ENCODE measurements at regions not wholly inside any gene's neighbourhood (a gene's known extent, or its start where the extent isn't known, plus 50 kb on each side); places are given as distances from the start of the nearest gene placed in this dataset.

- no peaks in the 10 kb centered on the region for H3K27me3 Mint-ChIP-seq
Measured at GRCh38 chr7:46494028-46494427, 573.0 kb upstream of the IGFBP3 start.

GRCh38 chr7:46493196-46493595 is 572.1 kb upstream of the IGFBP3 start:
- no peaks in the 10 kb centered on the region for H3K27me3 ChIP-seq (replicated peaks in 1 of 4; ENCODE audit: control extremely low read depth in 1 of 4, control insufficient read depth in 3 of 4, insufficient read depth in 4 of 4, low read length in 3 of 4)
- intact Hi-C loops (cut with micrococcal nuclease) = no loop called here
- TF ChIP-seq EZH2 (IDR thresholded peaks at IDR 0.05; ENCODE audit: borderline replicate concordance, insufficient read depth, low read depth, low read length, poor library complexity, severe bottlenecking) (no peak), CTCF (IDR thresholded peaks at IDR 0.05) (no peak)
- no peak overlapping the region for H3K27ac ChIP-seq (ENCODE audit: low read length in 2 of 2)
- Mint-ChIP-seq H3K9me3 (ENCODE audit: insufficient read depth) (peaks cover 9% of the 10 kb centered on the region), H3K27me3 (no peaks in the 10 kb centered on the region), H3K4me3 (no peak overlapping the region), H3K4me1 (no peaks in the 10 kb centered on the region), H3K27ac (no peak overlapping the region)
- no peak overlapping the region for H2AFZ ChIP-seq (ENCODE audit: insufficient read depth, low read depth, low read length, poor library complexity, severe bottlenecking)
- H4K20me1 ChIP-seq (ENCODE audit: control insufficient read depth, insufficient read depth, low read length, poor library complexity, severe bottlenecking) = no peaks in the 10 kb centered on the region
- H3K9me3 ChIP-seq (ENCODE audit: control extremely low read depth in 1 of 3, control insufficient read depth in 2 of 3, insufficient read depth in 1 of 3, low read length in 2 of 3) = no peaks in the 10 kb centered on the region
- H3K79me2 ChIP-seq (ENCODE audit: control insufficient read depth, insufficient read depth, low read length) = no peaks in the 10 kb centered on the region
- H3K36me3 ChIP-seq (replicated peaks in 1 of 2; ENCODE audit: control extremely low read depth in 1 of 2, control insufficient read depth in 1 of 2, extremely low read depth in 1 of 2, insufficient read depth in 2 of 2, low read length in 1 of 2) = no peaks in the 10 kb centered on the region
- H3K4me1 ChIP-seq (ENCODE audit: control insufficient read depth in 2 of 2, insufficient read depth in 2 of 2, low read length in 2 of 2) = no peaks in the 10 kb centered on the region
- ATAC-seq (ENCODE audit: low read depth) = no peak
- no peak for DNase-seq
- H3K4me3 ChIP-seq (ENCODE audit: control extremely low read depth in 1 of 5, extremely low read depth in 1 of 5, insufficient read depth in 1 of 5, low read depth in 2 of 5, low read length in 4 of 5) = no peak overlapping the region
- H3K4me2 ChIP-seq (replicated peaks; ENCODE audit: low read depth, low read length, poor library complexity, severe bottlenecking) = no peak overlapping the region
- ChIA-PET POLR2A (no interaction called here), CTCF (no interaction called here)
- no peak overlapping the region for H3K9ac ChIP-seq (ENCODE audit: low read length)
- WGBS (ENCODE audit: insufficient coverage) = 100% methylated on average over 1 of the region's 4 CpGs

More at GRCh38 chr7:46494028-46494427, 573.0 kb upstream of the IGFBP3 start:
- Histone ChIP-seq H3K4me3 (ENCODE audit: control extremely low read depth in 1 of 5, extremely low read depth in 1 of 5, insufficient read depth in 1 of 5, low read depth in 2 of 5, low read length in 4 of 5) (no peak overlapping the region), H4K20me1 (ENCODE audit: control insufficient read depth, insufficient read depth, low read length, poor library complexity, severe bottlenecking) (no peaks in the 10 kb centered on the region), H3K27ac (ENCODE audit: low read length in 2 of 2) (no peak overlapping the region), H3K27me3 (replicated peaks in 1 of 4; ENCODE audit: control extremely low read depth in 1 of 4, control insufficient read depth in 3 of 4, insufficient read depth in 4 of 4, low read length in 3 of 4) (no peaks in the 10 kb centered on the region), H3K9me3 (ENCODE audit: control extremely low read depth in 1 of 3, control insufficient read depth in 2 of 3, insufficient read depth in 1 of 3, low read length in 2 of 3) (no peaks in the 10 kb centered on the region), H3K4me2 (replicated peaks; ENCODE audit: low read depth, low read length, poor library complexity, severe bottlenecking) (no peak overlapping the region), H3K36me3 (replicated peaks in 1 of 2; ENCODE audit: control extremely low read depth in 1 of 2, control insufficient read depth in 1 of 2, extremely low read depth in 1 of 2, insufficient read depth in 2 of 2, low read length in 1 of 2) (no peaks in the 10 kb centered on the region), H3K9ac (ENCODE audit: low read length) (no peak overlapping the region), H2AFZ (ENCODE audit: insufficient read depth, low read depth, low read length, poor library complexity, severe bottlenecking) (no peak overlapping the region), H3K4me1 (ENCODE audit: control insufficient read depth in 2 of 2, insufficient read depth in 2 of 2, low read length in 2 of 2) (no peaks in the 10 kb centered on the region), H3K79me2 (ENCODE audit: control insufficient read depth, insufficient read depth, low read length) (no peaks in the 10 kb centered on the region)
- intact Hi-C loops (cut with micrococcal nuclease) = no loop called here
- Mint-ChIP-seq H3K9me3 (ENCODE audit: insufficient read depth) (peaks cover 9% of the 10 kb centered on the region), H3K4me3 (no peak overlapping the region), H3K27ac (no peak overlapping the region), H3K4me1 (no peaks in the 10 kb centered on the region)
- ChIA-PET POLR2A (no interaction called here), CTCF (no interaction called here)
- DNase-seq (no peak), ATAC-seq (ENCODE audit: low read depth) (no peak)
- no peak for TF ChIP-seq CTCF (IDR thresholded peaks at IDR 0.05)
- TF ChIP-seq EZH2 (IDR thresholded peaks at IDR 0.05; ENCODE audit: borderline replicate concordance, insufficient read depth, low read depth, low read length, poor library complexity, severe bottlenecking) = no peak
